A549 (cell line): ENCODE measurements at regions not wholly inside any gene's neighbourhood (a gene's known extent, or its start where the extent isn't known, plus 50 kb on each side); places are given as distances from the start of the nearest gene placed in this dataset.

Experiments
- CTCF ChIP-seq: fragments of >200 bp; sonication (Bioruptor Twin); formaldehyde crosslinking; IDR thresholded peaks from 3 replicates; pipeline ENCODE4 v1.5.1; 2016
- POLR2A ChIP-seq: IDR thresholded peaks from 2 replicates; pipeline ENCODE4 v1.6.1; 2012; ENCODE audit warnings: mild to moderate bottlenecking, low read length
- RAD21 ChIP-seq, 2 experiments: fragments of >200 bp in 1 of 2; sonication (Bioruptor Twin) in 1 of 2; formaldehyde crosslinking in 1 of 2; IDR thresholded peaks in 1 of 2; conservative IDR thresholded peaks in 1 of 2; 2 replicates in 1 of 2; 3 replicates in 1 of 2; pipeline ENCODE4 v1.6.1; 2012 to 2018; ENCODE audit warnings: inconsistent platforms in 1 of 2
- SMC3 ChIP-seq: fragments of >200 bp; sonication (Bioruptor Twin); formaldehyde crosslinking; IDR thresholded peaks from 3 replicates; pipeline ENCODE4 v1.6.1; 2018; ENCODE audit warnings: inconsistent platforms

GRCh38 chr11:131290185-131290584, 80.2 kb upstream of the NTM start:
- TF ChIP-seq POLR2A, result no peak
- TF ChIP-seq CTCF, result no peak
- TF ChIP-seq RAD21 (conservative IDR thresholded peaks at IDR 0.05 in 1 of 2, IDR thresholded peaks at IDR 0.05 in 1 of 2), result no peak
- no peak for TF ChIP-seq SMC3
